Right lung (tissue), 2 donors: ENCODE measurements at regions not wholly inside any gene's neighbourhood (a gene's known extent, or its start where the extent isn't known, plus 50 kb on each side); places are given as distances from the start of the nearest gene placed in this dataset.
"Not testable (repeated sequence)": the region's sequence is repeated elsewhere in the genome, so short reads cannot be mapped to it uniquely, and the experiment has no call there.

Source experiments
- DNase-seq, 2 donors: peaks; one replicate each; pipeline ENCODE4 v3.0.0-alpha.2; 2013

DNA sequence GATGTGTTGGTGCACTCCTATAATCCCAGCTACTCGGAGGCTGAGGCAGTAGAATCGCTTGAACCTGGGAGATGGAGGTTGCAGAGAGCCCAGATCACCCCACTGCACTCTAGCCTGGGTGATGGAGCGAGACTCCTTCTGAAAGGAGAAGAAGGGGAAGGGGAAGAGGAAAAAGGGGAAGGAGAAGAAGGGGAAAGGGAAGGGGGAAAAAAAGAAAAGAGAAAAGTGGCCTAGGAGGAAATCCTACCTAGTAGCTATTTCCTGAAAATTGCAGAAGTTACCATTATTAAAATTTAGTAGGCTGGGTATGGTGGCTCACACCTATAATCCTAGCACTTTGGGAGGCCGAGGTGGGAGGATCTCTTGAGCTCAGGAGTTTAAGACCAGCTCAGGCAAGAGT is 67.4 kb downstream of the ARRDC3 start:
- DNase-seq: no peak

DNA sequence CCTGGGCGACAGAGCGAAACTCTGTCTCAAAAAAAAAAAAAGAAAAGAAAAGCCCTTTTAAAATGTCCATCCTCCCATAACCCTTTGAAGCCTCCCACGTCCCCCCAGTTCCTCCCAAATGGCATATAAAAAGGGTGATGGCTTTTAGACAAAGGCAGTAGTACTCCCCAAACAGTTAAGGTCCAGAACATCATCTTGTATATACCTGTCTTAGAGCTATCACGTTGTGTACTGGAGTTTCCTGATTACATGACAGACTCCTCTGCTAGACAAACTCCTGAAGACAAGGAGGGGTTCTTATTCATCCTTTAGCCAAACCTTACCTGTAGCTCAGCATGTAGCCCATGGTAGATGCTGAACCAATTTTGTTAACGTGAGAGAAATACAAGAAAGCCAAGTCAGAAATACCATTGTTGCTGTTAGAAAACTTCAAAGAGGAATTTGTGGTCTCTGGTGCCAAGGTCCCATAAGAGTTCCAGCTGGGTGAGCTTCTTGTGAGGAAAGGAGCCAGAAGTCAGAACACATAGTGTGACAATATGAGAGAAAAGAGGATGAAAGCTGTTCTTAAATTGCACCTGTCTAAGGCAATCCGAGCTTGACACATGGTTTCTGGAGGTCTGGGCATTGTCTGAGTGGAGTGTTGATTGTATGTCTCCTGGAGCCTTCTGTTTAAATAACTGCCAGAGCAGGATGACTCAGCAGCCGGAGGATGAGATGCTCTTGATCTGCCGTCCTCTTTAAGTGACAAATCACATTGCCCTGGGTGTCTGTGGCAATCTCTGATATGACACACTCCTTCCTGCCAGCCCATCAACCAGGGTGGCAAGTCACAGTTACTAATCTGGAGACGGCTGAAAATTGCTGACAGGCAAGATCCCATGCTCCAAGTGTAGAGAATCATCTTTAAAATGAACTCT is 69.1 kb downstream of the ARRDC3 start:
- DNase-seq: no peak

DNA sequence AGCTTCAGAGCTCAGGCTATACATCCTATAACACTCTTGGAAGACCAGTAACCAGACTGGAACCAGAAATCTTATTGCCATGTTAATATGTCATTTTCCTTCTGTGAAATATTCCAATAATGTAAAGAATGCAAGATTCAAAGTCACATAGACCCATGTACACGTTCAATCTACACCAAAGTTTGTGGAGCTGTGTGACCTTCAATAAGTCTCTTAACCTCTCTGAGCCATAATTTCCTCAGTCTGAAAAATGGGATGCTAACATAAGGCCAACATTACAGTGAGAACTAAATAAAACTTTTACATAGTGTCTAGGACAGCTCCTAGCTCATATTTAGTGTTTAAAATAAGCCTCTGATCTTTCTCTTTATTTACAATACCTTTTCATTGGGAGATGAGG is 70.4 kb downstream of the ARRDC3 start:
- DNase-seq: no peak

DNA sequence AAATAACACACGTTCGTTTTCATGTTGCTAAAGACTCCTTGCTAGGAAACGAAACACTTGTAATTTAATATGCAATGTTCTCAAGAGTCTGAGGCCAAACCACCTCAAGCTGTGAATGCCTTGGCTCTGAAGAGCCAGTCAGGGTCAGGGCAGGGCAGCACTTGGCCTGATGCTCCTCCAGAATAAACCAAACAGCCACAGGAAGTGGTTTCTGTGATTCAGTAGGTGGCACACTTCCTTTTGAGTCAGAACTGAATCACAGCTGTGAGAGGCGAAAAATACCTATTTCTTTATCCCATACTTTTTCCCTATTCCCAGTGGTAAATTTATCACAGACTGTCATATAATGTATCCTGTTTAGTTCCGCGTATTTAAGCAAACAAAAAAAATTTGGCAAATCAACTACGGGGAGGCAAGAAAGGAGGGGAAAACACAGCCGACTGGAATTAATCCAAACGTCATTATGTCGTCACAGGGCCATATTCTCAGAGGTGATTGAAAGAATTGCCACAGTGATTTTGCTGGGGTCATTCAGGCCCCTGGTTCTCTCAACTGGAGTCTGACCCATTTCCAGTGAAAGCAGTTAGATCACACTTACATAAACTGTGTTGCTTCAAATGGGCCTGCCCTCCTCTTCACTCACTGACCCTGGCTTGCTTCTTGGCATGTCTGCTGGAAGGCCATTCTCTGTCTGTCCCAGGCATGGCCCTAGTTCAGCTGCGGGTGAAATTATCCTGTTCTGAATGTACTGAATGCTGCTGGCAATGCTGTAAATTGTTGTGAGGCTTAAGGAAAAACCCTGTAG is 71.2 kb downstream of the ARRDC3 start:
- peak; percentile 75 for DNase-seq

DNA sequence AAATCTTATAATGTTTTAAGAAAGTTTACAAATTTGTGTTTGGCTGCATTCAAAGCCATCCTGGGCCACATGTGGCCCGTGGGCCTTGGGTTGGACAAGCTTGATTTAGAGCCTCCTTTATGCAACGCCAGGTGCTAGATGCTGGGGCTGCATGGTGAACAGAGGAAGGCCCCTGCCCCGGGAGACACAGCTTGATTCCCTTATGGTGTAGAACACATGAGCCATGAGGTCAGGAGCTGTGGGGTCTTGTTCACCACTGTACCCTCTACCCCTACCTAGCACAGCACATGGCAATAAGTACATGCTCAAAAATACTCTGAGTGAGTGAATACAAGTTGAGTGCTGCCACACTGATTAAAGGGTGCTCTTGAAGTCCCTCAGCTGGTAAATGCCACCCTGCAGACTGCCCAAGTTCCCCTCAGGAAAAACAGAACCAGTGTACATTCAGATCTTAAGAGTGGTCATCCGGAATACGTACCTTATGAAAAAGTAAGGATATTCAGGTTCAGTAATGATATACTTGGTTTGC is 71.9 kb downstream of the ARRDC3 start:
- DNase-seq: no peak

DNA sequence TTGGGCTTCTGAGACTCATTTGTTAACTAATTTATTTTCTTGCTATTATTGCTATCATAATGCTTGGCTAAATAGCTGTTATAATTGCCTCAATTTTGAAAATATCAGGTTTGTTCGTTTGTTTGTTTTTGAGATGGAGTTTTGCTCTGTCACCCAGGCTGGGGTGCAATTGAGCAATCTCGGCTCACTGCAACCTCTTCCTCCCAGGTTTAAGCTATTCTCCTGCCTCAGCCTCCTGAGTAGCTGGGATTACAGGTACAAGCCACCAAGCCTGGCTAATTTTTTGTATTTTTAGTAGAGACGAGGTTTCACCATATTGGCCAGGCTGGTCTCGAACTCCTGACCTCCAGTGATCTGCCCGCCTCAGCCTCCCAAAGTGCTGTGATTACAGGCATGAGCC is 75.0 kb downstream of the ARRDC3 start:
- not testable (repeated sequence) for DNase-seq

DNA sequence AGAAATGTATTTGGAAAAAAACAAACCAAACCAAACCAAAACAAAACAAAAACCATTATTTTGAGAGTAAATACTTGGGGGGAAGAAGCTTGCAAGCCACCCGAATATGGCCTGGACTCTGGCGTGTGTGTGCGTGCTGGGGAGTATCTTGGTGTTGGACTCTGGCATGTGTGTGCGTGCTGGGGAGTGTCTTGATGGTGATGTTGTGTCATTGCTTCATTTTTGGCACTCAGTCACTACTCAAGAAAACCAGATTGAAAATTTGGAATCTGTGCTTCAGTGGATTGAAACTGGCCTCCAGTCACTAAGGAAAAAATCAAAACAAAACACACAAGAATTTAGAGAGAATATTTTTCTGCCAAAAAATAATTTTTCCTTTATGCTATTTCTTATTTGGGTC is 76.1 kb downstream of the ARRDC3 start:
- no peak for DNase-seq

DNA sequence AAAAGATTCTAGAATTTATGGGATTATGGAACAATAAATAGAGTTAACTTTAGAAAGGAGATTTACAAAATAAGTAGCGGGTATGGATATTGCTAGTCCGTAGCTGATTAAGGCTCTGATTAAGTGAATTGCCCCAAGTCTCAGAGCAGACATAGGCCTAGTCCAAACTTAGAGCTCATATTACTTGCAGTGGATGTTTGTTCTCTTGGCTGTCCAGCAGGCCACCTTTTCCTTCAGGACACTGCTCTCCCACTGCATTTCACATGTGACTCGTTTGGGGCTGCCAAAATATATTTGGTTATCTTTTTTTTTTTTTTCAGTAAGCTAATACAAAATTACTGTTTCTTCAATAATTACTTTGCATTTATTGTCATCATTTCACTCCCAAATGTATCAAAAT is 76.6 kb downstream of the ARRDC3 start:
- no peak for DNase-seq

DNA sequence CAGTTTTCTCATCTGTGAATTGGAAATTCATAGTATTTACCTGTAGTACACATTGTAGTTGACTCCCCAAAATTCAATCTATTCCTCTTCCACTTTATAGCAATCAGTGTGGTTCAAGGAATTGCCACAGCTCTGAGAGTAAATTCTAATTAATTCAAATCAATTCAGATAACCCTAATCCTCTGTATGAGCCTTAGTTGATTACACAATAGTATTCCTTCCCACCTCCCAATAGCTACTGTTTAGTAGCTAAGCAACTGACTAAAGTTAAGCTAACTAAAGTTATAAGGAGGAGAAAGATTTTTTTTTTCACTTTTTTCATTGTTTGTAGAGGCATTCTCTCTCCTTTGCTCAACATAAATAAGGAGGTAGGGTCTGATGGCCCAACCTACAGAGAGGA is 77.5 kb downstream of the ARRDC3 start:
- DNase-seq: no peak

DNA sequence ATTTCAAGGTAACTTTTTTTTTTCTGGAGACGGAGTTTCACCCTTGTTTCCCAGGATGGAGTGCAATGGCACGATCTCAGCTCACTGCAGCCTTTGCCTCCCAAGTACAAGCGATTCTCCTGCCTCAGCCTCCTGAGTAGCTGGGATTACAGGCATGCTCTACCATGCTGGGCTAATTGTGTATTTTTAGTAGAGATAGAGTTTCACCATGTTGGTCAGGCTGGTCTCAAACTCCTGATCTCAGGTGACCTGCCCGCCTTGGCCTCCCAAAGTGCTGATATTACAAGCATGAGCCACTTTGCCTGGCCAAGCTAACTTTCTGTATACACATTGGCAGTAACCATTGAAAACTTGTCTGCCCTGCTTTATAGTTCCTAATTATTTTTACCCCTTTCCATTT is 79.1 kb downstream of the ARRDC3 start:
- DNase-seq: not testable (repeated sequence)

DNA sequence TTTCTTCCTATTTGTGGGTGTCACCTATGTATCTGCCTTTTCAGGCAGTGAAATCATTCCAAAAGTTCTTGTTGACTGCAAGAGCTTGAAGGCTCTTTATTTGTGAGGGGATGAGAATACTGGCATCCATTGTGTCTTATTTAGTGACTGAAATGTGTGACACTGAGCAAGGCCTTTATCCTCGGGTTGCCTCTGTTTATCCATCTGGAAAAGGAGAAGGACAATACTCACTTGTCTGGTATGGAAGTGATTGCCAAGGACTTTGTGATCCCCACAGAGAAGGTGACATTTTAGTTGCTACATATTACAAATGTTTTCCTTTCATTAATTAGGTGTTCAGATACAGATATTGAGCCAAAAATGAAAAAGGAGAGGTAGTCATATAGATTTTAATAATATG is 80.2 kb downstream of the ARRDC3 start:
- DNase-seq: no peak

DNA sequence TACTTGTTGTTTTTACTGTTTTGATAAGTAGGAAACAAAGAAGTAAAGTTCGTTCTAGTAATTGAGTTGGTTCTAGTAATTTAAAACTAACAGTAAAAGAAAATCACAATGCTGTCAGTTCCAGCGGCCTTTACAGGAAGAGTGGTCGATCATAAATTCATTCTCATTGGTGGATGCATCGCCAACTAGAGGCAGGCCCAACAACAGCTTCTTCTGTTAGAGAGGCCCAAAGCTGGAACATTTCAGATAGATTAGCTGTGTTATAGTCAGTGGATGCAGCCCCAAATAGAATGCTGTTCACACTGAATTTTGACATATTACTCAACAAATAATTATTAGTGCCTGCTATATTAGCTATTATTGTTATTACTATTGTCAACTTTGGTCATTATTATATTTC is 80.8 kb downstream of the ARRDC3 start:
- DNase-seq: no peak

DNA sequence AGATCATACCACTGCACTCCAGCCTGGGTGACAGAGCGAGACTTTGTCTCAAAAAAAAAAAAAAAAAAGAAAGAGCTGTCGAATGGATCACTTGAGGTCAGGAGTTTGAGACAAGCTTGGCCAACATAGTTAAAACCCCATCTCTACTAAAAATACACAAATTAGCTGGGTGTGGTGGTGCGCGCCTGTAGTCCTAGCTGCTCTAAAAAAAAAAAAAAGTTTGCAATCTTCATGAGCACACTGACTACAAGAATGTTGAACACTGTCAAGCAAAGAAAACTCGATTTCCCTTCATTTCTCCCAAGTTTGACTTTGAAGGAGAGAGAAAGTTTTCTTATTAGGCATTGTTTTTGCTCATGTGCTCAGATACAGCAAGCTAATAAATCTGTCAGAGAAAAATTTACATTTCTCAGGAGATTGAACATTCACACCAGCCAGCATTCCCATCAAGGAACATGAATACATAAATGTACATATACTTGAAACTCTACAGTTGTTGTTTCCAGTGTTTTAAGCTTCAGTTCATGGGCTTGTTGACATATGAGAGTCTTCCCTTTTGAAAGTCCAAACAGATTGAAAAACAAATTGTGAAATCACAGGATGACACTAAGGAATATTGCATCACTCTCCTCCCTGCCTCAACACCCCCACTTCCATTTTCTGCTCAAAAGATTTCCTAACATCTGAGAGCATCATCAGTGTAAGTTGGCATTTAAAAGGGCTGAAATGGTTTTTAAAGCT is 81.8 kb downstream of the ARRDC3 start:
- no peak for DNase-seq

DNA sequence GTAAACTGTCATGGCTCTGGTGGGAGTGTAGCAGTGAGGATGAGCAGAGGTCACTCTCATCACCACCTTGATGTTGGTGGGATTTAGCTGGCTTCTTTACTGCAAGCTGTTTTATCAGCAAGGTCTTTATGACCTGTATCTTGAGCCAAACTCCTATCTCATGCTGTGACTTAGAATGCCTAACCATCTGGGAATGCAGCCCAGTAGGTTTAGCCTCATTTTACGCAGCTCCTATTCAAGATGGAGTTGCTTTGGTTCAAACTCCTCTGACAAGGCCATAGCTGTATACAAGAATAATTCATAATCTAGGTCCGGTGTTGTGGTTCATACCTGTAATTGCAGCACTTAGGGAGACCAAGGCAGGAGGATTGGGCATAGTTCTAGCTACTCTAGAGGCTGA is 85.1 kb downstream of the ARRDC3 start:
- DNase-seq: no peak

DNA sequence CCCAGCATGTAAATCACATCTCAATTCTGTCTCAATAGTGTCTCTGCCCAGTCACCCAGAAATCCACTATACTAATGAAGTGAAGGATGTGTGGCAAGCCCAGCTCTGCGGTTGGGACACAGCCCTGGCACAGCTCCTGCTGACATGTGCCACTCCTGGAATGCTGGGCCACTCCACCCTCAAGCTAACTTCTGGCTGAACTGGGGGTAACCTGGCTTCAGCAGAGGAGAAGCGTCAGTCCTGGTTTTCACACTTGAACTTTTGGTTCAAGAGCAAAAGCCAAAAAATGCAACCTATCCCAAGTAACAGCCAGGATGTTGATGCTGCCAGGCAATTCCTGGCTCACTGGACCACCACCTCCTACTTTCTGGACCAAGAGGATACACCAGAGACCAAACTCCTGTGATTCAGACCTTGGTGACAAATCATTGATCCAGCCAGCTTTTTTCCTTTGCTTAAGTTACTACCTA is 86.4 kb downstream of the ARRDC3 start:
- no peak for DNase-seq

DNA sequence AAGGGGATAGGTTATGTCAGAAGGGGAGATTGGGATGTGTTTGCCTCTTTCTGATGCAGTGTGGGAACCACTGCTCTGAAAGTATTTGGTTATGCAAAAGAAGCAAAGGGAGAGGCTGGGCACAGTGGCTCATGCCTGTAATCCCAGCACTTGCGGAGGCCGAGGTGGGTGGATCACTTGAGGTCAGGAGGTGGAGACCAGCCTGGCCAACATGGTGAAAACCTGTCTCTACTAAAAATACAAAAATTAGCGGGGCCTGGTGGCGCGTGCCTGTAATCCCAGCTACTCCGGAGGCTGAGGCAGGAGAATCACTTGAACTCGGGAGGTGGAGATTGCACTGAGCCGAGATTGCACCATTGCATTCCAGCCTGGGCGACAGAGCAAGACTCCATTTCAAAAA is 87.0 kb downstream of the ARRDC3 start:
- DNase-seq: not testable (repeated sequence)

DNA sequence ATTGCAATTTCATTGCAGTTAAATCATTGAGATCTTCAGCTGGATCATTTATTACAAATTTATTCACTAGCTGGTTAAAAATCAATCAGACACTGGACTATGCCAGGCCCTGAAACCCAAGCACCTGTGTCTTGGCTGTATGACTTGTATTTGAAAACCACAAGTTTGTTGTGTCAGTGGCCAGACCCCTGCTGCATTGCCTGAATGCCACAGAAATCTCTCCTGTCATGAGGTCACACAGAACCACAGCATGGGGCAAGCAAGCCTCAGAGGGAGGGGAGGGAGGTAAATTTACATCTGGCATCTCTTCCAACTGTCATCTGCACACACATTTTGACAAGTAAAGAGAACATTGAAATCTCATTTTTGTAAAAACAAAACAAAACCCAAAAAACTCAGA is 90.0 kb downstream of the ARRDC3 start:
- DNase-seq: no peak

DNA sequence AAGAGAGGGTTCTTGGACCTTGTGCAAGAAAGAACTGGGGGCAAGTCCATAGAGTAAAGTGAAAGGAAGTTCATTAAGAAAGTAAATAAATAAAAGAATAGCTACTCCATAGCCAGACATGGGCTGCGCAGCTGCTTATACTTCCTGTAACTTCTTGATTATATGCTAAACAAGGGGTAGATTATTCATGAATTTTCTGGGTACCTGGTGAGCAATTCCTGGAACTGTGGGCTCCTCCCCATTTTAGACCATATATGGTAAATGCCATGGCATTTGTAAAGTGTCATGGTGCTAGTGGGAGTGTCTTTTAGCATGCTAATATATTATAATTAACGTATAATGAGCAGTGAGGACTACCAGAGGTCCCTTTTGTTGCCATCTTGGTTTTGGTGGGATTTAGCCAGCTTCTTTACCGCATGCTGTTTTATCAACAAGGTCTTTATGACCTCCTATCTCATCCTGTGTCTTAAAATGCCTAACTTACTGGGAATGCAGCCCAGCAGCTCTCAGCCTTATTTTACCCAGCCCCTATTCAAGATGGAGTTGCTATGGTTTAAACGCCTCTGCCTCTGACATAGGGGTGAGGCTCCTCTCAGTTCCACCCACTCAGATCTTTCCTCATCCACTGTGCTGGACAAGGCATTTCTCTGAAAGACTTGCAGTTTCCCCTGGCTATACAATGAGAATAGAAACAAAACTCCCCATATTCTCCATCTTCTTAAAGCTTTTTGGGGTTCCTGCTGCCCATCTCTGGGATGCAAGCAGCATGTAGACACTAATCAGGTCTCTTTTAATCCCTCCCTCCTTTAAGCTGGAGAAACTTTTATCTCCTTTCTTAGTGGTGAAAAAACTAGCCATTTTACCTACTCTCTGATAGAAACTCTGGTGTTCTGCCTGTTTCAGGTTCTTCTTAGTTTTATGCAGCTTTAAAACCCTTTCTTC is 91.2 kb downstream of the ARRDC3 start:
- no peak for DNase-seq

DNA sequence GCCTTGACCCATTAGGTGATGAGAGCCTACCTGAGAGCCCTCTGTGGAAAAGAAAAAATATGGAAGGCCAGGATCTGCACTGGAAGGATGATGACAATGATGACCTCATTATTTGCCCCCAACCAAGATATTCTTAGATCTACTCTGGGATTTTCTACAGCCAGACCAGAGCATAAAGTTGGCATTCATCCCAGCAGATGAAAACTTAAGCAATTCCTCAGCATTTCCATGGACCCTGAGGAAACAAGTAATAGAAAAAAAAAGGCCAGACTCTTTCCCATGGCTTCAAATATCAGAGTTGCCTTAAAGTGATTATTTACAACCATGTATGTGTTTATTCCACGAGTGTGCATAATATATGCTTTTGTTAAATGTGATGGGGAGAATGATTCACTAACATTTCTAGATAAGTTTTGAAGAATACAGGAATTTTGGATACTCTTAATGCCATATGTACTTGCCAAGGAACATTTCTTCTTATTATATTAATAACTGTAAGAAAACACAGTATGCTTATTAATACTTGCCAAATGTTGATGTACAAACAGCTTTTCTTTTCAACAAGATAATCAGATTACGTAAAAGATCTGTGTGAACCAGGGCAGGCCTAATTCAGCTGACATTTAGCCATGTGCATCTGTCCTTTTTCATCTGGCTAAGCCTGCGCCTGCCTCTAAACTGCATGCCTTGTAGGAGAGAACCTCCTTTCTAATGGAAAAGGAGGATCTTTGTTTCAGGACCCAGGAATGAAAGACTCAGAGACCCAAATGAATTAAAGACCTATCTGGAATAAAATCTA is 94.8 kb downstream of the ARRDC3 start:
- peak; percentile 39 to 55 for DNase-seq

DNA sequence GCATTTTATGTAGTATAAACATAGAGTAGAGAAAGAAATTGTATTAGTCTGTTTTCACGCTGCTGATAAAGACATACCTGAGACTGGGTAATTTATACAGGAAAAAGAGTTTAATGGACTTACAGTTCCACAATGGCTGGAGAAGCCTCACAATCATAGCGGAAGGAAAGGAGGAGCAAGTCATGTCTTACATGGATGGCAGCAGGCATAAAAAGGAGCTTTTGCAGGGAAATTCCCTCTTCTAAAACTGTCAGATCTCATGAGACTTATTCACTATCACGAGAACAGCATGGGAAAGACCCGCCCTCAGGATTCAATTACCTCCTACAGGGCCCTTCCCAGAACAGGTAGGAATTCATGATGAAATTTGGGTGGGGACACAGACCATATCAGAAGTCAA is 98.1 kb downstream of the ARRDC3 start:
- DNase-seq: not testable (repeated sequence)
